OCI-LY7 (cell line): ENCODE measurements at regions not wholly inside any gene's neighbourhood (a gene's known extent, or its start where the extent isn't known, plus 50 kb on each side); places are given as distances from the start of the nearest gene placed in this dataset. TPM values are rescaled to one million over a fixed set of nuclear protein-coding genes. Genes with fewer than 3 reads are reported as not detected.

Experiments
- microRNA-seq: library from miRNA; unstranded; fragments of <30 nt; microRNA quantifications from one replicate; pipeline ENCODE4 v1.2.0, GENCODE V29; 2022; ENCODE audit warnings: borderline replicate concordance
- small RNA-seq: library from RNA; depleted of rRNA; stranded (forward); fragments of <200 nt; gene quantifications from one replicate; pipeline ENCODE3, GENCODE V24; 2014

Small RNA genes in the stretch of these regions (microRNA-seq; reads per million reads assigned to microRNA genes)
- not detected for gene MIR7158
- not detected for gene MIR7515

Small RNA genes in the stretch of these regions (small RNA-seq; reads per million reads assigned to genes)
- not detected for gene MIR7158
